NB4 (cell line): ENCODE measurements at regions not wholly inside any gene's neighbourhood (a gene's known extent, or its start where the extent isn't known, plus 50 kb on each side); places are given as distances from the start of the nearest gene placed in this dataset.

ENCODE experiments used
- DNase-seq: peaks from one replicate; pipeline ENCODE4 v3.0.0; 2010; ENCODE audit warnings: low read depth
- H3K4me3 ChIP-seq: one replicate; pipeline ENCODE4 v1.5.1; 2011; ENCODE audit warnings: mild to moderate bottlenecking, low read depth, low read length, moderate library complexity
- MAX ChIP-seq: IDR thresholded peaks from 2 replicates; pipeline ENCODE4 v1.6.1; 2011; ENCODE audit warnings: low read depth, low read length
- MYC ChIP-seq: IDR thresholded peaks from 2 replicates; pipeline ENCODE4 v1.6.1; 2011; ENCODE audit warnings: low read depth, low read length
- POLR2A ChIP-seq: IDR thresholded peaks from 2 replicates; pipeline ENCODE4 v1.6.1; 2011; ENCODE audit warnings: mild to moderate bottlenecking; ENCODE audit not compliant: insufficient read length; ENCODE audit errors: extremely low read depth
- TF ChIP-seq, protein P1 (sequence below): IDR thresholded peaks from one replicate; pipeline ENCODE4 v1.5.1; 2012; ENCODE audit warnings: low read depth, low read length

DNA sequence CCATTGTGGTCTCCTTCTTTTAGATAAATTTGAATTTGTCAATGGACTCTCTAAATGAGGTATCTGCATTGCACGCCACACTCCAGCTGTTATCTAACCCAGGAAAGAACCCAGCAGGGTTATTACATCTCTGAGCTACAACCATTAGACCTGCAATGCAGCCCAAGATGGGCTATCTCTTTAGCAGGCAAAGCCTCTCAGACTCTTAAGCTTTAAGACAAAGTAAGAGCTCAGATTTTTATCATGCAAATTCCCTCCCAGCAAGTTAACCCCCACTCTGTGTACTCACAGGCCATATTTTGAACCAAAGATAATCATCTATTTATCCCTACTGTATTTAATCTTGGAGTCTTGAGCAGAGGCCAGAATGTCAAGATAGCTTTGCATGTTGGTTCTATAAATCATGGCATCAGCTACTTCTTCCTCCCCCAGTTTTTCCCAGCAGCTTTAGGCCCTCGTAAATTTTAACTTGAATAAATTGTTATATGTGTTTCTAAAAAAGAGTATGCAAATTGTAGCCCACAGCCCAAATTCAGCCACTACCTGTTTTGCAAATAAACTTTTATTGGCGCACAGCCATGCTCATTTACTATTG lies 273.7 kb upstream of the PKDCC start:
- DNase-seq: no peak
- TF ChIP-seq, protein P1, sequence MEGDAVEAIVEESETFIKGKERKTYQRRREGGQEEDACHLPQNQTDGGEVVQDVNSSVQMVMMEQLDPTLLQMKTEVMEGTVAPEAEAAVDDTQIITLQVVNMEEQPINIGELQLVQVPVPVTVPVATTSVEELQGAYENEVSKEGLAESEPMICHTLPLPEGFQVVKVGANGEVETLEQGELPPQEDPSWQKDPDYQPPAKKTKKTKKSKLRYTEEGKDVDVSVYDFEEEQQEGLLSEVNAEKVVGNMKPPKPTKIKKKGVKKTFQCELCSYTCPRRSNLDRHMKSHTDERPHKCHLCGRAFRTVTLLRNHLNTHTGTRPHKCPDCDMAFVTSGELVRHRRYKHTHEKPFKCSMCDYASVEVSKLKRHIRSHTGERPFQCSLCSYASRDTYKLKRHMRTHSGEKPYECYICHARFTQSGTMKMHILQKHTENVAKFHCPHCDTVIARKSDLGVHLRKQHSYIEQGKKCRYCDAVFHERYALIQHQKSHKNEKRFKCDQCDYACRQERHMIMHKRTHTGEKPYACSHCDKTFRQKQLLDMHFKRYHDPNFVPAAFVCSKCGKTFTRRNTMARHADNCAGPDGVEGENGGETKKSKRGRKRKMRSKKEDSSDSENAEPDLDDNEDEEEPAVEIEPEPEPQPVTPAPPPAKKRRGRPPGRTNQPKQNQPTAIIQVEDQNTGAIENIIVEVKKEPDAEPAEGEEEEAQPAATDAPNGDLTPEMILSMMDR: no peak
- TF ChIP-seq MAX (no peak), MYC (no peak), POLR2A (no peak)
- H3K4me3 ChIP-seq: no peak overlapping the region

GRCh38 chr2:41775366-41776025 lies 272.3 kb upstream of the PKDCC start:
- no peak overlapping the region for H3K4me3 ChIP-seq
- TF ChIP-seq, protein P1: no peak
- no peak for TF ChIP-seq POLR2A
- TF ChIP-seq MAX: no peak
- no peak for TF ChIP-seq MYC
- no peak for DNase-seq

DNA sequence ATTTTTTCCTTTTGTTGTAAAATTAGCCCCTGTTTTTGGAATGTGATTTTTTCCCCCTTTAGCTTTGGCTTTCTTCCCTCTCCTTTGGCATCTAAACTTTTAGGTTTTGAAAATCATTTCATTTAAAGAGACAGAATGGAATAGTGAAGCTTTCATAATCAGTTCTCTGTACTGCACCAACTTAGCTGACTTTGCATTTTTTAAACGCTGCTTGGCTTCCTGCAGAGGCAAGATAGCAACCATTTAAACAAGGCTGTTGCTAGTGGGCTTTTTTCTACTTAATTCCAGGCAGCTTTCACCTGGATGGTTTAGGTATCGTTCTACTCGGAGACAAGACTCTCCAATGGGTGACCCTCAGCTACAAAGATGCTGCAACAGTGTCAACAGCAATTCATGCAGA lies 267.9 kb upstream of the PKDCC start:
- TF ChIP-seq POLR2A: no peak
- no peak for TF ChIP-seq MAX
- no peak for TF ChIP-seq MYC
- TF ChIP-seq, protein P1: no peak
- H3K4me3 ChIP-seq: no peak overlapping the region
- DNase-seq: no peak

- peak; percentile 55 for DNase-seq
- peak; percentile 42; the same call in 1 of the 2 replicates for TF ChIP-seq MAX
- TF ChIP-seq MYC: 0 out of 2 replicates have a peak, but pooled peaks have one; percentile 16
- no peak for TF ChIP-seq POLR2A
- TF ChIP-seq, protein P1: peak; percentile 64
- no peak overlapping the region for H3K4me3 ChIP-seq
Observed at GRCh38 chr2:41782306-41783158, 265.3 kb upstream of the PKDCC start.

DNA sequence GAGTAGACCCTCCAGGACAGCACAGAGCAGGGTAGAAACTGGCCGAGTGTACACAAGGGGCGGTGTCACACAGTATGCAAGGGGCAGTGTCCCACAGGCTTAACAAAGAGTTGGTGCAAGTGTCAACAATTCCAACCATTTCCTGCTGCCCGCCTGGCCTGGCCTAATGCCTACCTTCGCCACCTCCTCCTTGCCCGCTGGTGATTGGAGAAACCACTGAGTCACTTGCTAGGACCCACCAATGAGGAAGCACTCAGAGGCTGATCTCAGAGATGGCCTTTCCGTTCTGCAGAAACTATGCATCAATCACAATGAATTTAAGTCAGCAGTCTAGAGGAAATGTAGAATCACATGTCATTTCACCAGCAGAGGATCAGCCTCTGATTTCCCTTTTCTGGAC lies 263.3 kb upstream of the PKDCC start:
- TF ChIP-seq MYC: no peak
- H3K4me3 ChIP-seq: no peak overlapping the region
- DNase-seq: no peak
